ENCODE measurements at regions not wholly inside any gene's neighbourhood (a gene's known extent, or its start where the extent isn't known, plus 50 kb on each side); places are given as distances from the start of the nearest gene placed in this dataset.

DNA sequence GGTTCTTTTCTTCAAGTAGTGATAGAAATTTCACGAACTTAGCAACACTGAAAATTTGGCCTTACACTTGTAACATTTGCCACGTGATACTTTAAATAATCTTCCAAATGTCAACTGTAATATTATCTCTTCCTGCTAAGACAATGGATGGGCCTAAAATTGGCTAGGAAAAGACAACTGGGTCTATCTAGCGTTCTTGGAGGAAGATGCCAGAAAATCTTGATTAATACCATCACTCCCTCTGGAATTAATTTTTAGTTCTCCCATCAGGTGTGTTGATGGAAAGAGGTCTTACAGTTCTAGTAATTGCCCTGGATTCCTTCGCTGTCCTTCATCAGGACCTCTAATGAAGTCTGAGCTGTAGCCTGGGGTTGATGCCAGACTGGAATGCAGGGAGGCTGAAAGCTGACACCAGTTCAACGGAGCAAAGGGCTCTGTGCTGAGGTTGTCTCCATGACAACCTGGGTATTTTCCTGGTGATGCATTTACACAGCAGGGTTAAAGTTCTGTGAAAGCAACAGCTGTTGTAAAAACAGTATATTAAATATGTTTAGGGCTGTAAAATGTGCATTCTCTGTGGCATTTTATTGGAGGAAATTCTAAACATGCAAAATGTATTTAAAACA is 92.3 kb downstream of the GAS1 start:
- CTCF ChIA-PET, result no interaction called here
- Mint-ChIP-seq H3K27me3 (ENCODE audit: unreplicated experiment) (peaks cover 39% of the 10 kb centered on the region), H3K27ac (ENCODE audit: unreplicated experiment) (no peak overlapping the region), H3K36me3 (ENCODE audit: insufficient read depth, unreplicated experiment) (no peaks in the 10 kb centered on the region), H3K4me3 (ENCODE audit: low read depth, unreplicated experiment) (no peak overlapping the region), H3K4me1 (ENCODE audit: low read depth, unreplicated experiment) (no peaks in the 10 kb centered on the region), H3K9me3 (ENCODE audit: low read depth, unreplicated experiment) (no peaks in the 10 kb centered on the region)
- peak; percentile 45 for DNase-seq
- no TSS peak for BruUV-seq (replicated peaks)
- TF ChIP-seq, protein P1, sequence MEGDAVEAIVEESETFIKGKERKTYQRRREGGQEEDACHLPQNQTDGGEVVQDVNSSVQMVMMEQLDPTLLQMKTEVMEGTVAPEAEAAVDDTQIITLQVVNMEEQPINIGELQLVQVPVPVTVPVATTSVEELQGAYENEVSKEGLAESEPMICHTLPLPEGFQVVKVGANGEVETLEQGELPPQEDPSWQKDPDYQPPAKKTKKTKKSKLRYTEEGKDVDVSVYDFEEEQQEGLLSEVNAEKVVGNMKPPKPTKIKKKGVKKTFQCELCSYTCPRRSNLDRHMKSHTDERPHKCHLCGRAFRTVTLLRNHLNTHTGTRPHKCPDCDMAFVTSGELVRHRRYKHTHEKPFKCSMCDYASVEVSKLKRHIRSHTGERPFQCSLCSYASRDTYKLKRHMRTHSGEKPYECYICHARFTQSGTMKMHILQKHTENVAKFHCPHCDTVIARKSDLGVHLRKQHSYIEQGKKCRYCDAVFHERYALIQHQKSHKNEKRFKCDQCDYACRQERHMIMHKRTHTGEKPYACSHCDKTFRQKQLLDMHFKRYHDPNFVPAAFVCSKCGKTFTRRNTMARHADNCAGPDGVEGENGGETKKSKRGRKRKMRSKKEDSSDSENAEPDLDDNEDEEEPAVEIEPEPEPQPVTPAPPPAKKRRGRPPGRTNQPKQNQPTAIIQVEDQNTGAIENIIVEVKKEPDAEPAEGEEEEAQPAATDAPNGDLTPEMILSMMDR (IDR thresholded peaks at IDR 0.05; ENCODE audit: unreplicated experiment), result no peak
- intact Hi-C loops (cut with micrococcal nuclease; ENCODE audit: unreplicated experiment), result no loop called here

DNA sequence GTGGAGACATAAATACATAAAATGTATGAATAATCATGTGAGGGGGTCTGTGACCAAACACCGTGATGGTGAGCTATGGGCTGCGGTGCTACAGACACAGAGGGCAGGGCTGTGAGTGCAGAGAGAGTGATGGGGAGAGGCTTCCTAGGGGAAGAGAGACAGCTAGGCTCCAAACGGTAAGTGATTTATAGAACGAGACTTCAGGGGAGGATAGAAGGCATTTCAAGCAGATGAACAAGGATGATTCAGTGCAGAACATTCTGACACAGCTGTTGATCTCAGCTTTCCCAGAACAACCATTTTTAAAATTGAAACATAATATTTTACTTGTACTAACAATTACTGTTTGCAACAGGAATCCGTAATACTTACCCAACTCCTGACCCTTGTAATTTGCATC is 100.7 kb downstream of the GAS1 start:
- Mint-ChIP-seq H3K4me1 (ENCODE audit: low read depth, unreplicated experiment) (no peaks in the 10 kb centered on the region), H3K36me3 (ENCODE audit: insufficient read depth, unreplicated experiment) (no peaks in the 10 kb centered on the region), H3K27me3 (ENCODE audit: unreplicated experiment) (peaks cover 37% of the 10 kb centered on the region), H3K27ac (ENCODE audit: unreplicated experiment) (no peak overlapping the region), H3K9me3 (ENCODE audit: low read depth, unreplicated experiment) (peaks cover 2% of the 10 kb centered on the region), H3K4me3 (ENCODE audit: low read depth, unreplicated experiment) (no peak overlapping the region)
- CTCF ChIA-PET, result no interaction called here
- no TSS peak for BruUV-seq (replicated peaks)
- DNase-seq, result no peak
- intact Hi-C loops (cut with micrococcal nuclease; ENCODE audit: unreplicated experiment), result no loop called here
- TF ChIP-seq, protein P1 (IDR thresholded peaks at IDR 0.05; ENCODE audit: unreplicated experiment), result no peak

DNA sequence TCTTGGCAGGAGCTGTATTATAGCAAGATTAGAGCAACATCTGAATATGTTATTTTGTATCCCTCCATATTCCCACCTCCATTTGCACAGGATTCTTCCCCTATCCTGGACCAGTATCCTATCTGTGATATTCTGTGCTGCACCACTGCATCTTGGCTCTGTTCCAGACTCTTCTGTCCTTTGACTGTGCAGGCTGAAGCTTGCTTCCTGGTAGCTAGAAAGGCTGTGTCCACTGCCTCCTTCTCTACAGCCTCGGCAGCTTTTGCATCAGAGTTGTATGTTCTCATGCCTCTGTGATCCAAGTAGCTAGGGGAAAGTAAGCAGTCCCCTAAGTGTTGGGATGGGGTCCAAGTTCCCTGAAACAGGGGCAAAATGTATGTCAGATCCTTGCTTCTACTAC is 104.1 kb downstream of the GAS1 start:
- Mint-ChIP-seq H3K4me3 (ENCODE audit: low read depth, unreplicated experiment) (no peak overlapping the region), H3K27me3 (ENCODE audit: unreplicated experiment) (peaks cover 36% of the 10 kb centered on the region), H3K27ac (ENCODE audit: unreplicated experiment) (no peak overlapping the region), H3K9me3 (ENCODE audit: low read depth, unreplicated experiment) (peaks cover 2% of the 10 kb centered on the region), H3K4me1 (ENCODE audit: low read depth, unreplicated experiment) (no peaks in the 10 kb centered on the region), H3K36me3 (ENCODE audit: insufficient read depth, unreplicated experiment) (no peaks in the 10 kb centered on the region)
- CTCF ChIA-PET, result no interaction called here
- TF ChIP-seq, protein P1 (IDR thresholded peaks at IDR 0.05; ENCODE audit: unreplicated experiment), result no peak
- no peak for DNase-seq
- BruUV-seq (replicated peaks), result no TSS peak
- intact Hi-C loops (cut with micrococcal nuclease; ENCODE audit: unreplicated experiment), result no loop called here

DNA sequence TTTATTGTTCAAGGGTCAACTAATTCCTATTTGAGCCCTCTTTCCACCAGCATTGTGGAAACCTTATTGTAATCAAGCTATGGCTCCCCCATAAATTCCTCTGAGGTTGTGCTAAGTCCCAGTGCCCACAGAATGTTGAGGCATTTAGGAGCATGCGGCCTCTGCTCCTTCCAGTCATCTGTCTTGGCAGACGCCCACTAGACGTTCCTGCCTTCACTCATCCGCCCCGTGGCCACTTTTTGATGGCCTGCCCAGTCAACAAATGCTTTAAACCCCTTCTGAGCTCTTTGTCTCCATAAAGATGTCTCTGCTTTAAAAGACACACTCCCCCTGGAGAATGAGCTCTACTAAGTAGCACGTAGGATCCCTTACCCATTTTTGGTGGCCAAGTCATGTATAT is 104.7 kb downstream of the GAS1 start:
- peaks cover 2% of the 10 kb centered on the region for H3K9me3 Mint-ChIP-seq (ENCODE audit: low read depth, unreplicated experiment)
- DNase-seq, result no peak
- H3K27ac Mint-ChIP-seq (ENCODE audit: unreplicated experiment), result no peak overlapping the region
- no peak overlapping the region for H3K4me3 Mint-ChIP-seq (ENCODE audit: low read depth, unreplicated experiment)
- H3K36me3 Mint-ChIP-seq (ENCODE audit: insufficient read depth, unreplicated experiment), result no peaks in the 10 kb centered on the region
- no TSS peak for BruUV-seq (replicated peaks)
- H3K27me3 Mint-ChIP-seq (ENCODE audit: unreplicated experiment), result peaks cover 36% of the 10 kb centered on the region
- H3K4me1 Mint-ChIP-seq (ENCODE audit: low read depth, unreplicated experiment), result no peaks in the 10 kb centered on the region
- TF ChIP-seq, protein P1 (IDR thresholded peaks at IDR 0.05; ENCODE audit: unreplicated experiment), result no peak
- CTCF ChIA-PET, result no interaction called here
- intact Hi-C loops (cut with micrococcal nuclease; ENCODE audit: unreplicated experiment), result no loop called here
